ENCODE measurements at regions not wholly inside any gene's neighbourhood (a gene's known extent, or its start where the extent isn't known, plus 50 kb on each side); places are given as distances from the start of the nearest gene placed in this dataset.

DNA sequence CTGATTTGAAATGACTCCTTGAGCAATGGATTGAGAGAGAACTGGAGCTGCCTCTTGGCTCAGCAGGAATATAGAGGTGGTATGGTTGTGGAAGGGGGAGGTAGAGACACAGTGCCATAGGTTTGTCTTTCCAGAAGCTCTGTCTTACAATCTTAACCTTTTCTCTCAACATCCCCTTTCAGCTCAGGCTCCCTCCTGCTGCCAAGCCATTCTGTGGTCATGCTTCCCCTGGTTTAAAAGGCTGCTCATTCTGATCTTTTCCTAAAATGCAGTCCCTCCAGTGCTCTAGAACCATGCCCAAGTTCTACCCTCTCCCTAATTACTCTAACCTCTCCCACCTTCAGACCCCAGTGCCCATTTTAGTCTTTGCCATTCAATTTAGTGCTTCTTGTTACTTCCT lies 517.9 kb upstream of the MARCKS start:
- TF ChIP-seq, protein P1, sequence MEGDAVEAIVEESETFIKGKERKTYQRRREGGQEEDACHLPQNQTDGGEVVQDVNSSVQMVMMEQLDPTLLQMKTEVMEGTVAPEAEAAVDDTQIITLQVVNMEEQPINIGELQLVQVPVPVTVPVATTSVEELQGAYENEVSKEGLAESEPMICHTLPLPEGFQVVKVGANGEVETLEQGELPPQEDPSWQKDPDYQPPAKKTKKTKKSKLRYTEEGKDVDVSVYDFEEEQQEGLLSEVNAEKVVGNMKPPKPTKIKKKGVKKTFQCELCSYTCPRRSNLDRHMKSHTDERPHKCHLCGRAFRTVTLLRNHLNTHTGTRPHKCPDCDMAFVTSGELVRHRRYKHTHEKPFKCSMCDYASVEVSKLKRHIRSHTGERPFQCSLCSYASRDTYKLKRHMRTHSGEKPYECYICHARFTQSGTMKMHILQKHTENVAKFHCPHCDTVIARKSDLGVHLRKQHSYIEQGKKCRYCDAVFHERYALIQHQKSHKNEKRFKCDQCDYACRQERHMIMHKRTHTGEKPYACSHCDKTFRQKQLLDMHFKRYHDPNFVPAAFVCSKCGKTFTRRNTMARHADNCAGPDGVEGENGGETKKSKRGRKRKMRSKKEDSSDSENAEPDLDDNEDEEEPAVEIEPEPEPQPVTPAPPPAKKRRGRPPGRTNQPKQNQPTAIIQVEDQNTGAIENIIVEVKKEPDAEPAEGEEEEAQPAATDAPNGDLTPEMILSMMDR (IDR thresholded peaks at IDR 0.05), result no peak
- TF ChIP-seq POLR2A (IDR thresholded peaks at IDR 0.05) (no peak), EP300 (IDR thresholded peaks at IDR 0.05) (no peak)

Data from ovary (tissue), 3 donors.